Choroid plexus epithelial cell (primary cell): ENCODE measurements at regions not wholly inside any gene's neighbourhood (a gene's known extent, or its start where the extent isn't known, plus 50 kb on each side); places are given as distances from the start of the nearest gene placed in this dataset.
A peak's percentile ranks its signal among the peaks of the same experiment; 100 is the strongest.

Experiments
- DNase-seq: peaks from one replicate; pipeline ENCODE4 v3.0.0-alpha.2; 2010; ENCODE audit warnings: low read depth
- H3K4me3 ChIP-seq: 2 replicates; pipeline ENCODE4 v1.5.1; 2011; ENCODE audit warnings: low read depth, mild to moderate bottlenecking, control low read depth, low read length, moderate library complexity
- TF ChIP-seq, protein P1 (sequence below): conservative IDR thresholded peaks from 2 replicates; pipeline ENCODE4 v1.5.1; 2011; ENCODE audit warnings: low read depth, mild to moderate bottlenecking, control low read depth, inconsistent platforms, low read length, moderate library complexity

DNA sequence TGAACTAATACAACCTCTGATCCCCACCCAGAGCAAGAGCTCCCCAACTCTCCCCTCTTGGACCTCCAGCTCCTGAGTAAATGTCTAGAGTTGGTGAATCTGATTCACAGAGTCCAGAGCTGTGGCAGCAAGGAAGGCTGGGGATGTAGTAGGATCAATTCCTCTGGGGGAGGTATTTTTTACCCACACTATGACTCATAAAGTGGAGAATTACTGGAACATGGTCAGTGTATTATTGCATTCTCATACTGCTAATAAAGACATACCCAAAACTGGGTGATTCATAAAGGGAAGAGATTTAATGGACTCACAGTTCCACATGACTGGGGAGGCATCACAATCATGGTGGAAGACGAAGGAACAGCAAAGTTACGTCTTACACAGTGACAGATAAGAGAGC, 496.7 kb downstream of the EFNB2 start:
- TF ChIP-seq, protein P1, sequence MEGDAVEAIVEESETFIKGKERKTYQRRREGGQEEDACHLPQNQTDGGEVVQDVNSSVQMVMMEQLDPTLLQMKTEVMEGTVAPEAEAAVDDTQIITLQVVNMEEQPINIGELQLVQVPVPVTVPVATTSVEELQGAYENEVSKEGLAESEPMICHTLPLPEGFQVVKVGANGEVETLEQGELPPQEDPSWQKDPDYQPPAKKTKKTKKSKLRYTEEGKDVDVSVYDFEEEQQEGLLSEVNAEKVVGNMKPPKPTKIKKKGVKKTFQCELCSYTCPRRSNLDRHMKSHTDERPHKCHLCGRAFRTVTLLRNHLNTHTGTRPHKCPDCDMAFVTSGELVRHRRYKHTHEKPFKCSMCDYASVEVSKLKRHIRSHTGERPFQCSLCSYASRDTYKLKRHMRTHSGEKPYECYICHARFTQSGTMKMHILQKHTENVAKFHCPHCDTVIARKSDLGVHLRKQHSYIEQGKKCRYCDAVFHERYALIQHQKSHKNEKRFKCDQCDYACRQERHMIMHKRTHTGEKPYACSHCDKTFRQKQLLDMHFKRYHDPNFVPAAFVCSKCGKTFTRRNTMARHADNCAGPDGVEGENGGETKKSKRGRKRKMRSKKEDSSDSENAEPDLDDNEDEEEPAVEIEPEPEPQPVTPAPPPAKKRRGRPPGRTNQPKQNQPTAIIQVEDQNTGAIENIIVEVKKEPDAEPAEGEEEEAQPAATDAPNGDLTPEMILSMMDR = no peak
- peak; percentile 83 for DNase-seq
- H3K4me3 ChIP-seq = no peak overlapping the region

DNA sequence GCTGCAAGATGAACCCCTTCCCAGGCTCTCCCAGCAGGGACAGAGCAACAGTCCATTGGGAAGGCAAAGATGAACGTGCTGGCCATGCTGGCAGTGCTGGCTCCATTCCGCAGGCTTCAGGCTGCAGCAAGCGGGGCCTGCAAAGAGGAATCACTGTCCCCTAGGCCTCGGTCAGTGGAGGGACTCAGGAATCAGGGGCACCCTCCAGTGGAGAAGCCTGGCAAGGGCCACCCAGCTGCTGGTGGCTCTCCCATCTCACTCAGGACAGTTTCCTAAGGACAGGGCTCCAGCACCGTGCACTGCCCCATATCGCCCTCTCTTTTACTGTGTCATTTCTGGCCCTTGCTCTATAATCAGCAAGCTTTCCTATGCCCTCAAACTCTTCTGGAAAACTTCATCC, 498.6 kb downstream of the EFNB2 start:
- TF ChIP-seq, protein P1 = no peak
- no peak overlapping the region for H3K4me3 ChIP-seq
- no peak for DNase-seq

DNA sequence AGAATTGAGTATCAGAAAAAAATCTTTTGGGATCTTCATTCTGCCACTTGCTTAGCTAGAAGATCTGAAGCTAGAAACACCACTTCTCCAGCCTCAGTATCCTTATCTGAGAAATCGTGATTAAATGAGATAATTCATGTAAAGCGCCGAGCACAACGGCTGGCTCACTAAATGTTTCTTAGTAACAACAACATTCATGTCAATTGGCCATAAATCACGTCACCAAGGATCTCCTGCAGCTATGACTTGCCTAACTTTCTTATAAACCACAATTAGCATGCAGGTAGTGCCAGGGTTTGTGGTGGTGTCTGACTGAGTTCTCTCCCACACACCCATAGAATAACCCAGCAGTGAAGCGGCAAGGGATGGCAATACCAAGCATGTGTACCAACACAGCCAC, 501.3 kb downstream of the EFNB2 start:
- DNase-seq = no peak
- no peak overlapping the region for H3K4me3 ChIP-seq
- TF ChIP-seq, protein P1 = no peak

DNA sequence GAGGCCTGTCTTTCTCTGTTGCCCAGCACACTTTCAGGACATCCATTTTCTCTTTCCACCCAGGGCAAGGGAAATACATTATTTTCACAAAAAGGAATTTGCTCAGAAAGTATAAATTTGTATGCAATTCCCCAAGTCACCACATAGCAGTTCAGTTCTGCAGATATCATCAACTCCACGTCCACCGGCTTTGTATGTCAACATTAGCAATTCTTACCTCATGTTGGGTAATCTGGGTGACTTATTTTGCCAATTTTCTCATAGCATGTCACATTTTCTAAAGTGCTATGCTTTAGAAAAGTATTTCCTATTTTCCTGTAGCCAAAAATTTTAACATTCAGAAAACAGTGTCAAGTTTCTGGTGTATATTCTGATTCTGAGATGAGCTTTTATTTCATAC, 501.8 kb downstream of the EFNB2 start:
- peak; percentile 89 for DNase-seq
- TF ChIP-seq, protein P1 = peak; percentile 56
- no peak overlapping the region for H3K4me3 ChIP-seq

DNA sequence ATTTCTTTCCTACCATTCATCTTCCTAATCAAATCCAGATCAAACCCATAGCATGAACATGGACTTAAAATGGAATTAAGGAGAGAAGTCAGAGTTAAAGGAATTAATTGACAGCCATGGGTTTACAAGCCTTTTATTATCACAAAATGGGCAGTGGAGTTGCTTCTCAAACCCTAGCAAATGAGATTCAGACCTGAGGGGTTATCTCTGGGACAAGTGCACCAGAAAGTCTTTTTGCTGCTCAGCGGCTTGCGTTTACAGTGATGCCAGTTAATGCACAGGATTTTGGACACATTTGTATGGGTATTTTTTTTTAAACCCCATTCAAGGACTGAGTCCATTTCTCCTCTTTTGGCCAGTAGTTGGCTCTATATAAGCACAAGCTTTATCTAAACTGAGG, 503.0 kb downstream of the EFNB2 start:
- H3K4me3 ChIP-seq = no peak overlapping the region
- DNase-seq = no peak
- TF ChIP-seq, protein P1 = no peak

DNA sequence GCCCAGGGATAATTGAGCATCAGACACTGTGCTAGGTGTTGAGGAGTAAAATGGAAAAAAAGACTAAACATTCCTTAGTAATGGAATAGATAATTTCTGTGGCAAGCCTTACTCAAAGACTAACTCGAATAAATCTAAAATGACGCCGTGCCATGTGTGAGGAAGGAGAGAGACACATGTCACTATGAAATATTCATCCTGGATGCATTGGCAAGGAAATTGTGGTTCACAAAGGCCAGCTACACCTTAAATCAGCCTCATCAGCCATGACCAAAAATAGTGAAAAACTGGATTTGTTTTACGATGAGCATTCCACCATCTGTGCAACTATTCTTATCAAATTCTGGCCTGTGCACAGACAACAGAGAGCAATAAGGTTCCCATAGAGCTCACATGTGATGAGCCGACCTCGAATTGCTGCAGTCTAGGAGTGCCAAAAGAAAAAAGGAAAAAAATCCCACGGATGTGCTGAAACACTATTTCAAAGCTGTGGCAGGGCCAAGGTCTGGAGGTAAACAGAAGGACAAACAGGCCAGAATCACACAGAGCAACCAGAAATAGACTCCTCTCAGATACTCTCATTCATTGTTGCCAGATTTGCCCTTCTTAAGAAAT, 505.7 kb downstream of the EFNB2 start:
- no peak for DNase-seq
- TF ChIP-seq, protein P1 = no peak
- H3K4me3 ChIP-seq = no peak overlapping the region

DNA sequence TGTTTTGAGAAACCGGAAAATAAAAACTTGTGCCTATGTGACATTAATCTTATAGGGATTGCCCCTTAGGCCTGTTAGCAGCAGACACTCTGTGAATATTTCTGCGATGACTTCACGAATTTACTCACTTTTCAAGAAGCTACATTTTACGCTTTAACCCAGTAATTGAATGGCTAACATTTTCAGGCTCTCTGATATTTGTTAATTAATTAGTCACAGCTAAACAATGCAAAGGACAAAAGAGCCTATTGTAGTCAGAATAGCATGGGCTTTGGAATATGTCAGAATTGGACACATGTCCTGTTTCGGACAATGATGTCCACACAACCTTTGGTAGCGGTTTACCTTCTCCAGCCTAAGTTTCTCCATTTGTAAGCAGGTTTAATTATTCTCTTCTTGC, 506.6 kb downstream of the EFNB2 start:
- DNase-seq = no peak
- H3K4me3 ChIP-seq = no peak overlapping the region
- TF ChIP-seq, protein P1 = no peak
